HepG2 (cell line): ENCODE measurements at regions not wholly inside any gene's neighbourhood (a gene's known extent, or its start where the extent isn't known, plus 50 kb on each side); places are given as distances from the start of the nearest gene placed in this dataset.

ENCODE experiments used
- ATAC-seq: fragments of 200-7000 bp; cut with Tn5 transposase; 3 replicates; pipeline ENCODE4 v1.9.1; 2020; ENCODE audit warnings: mild to moderate bottlenecking, moderate library complexity
- BruUV-seq: library from RNA; stranded (reverse); fragments of 400-500 nt; replicated peaks from 2 replicates; lab custom pipeline; 2021; lab: Mats Ljungman, UMichigan
- CTCF ChIA-PET: fragments of 300-600 bp; formaldehyde crosslinking; extraction: SDS; loops from one replicate; lab custom pipeline; 2021; ENCODE audit warnings: low total read pairs, inconsistent platforms, low intra/inter-chr PET ratio; lab: Yijun Ruan, JAX
- POLR2A ChIA-PET: fragments of 350-600 bp; sonication (Branson Sonifier 250); formaldehyde crosslinking; loops from one replicate; lab custom pipeline; 2020; ENCODE audit warnings: antibody characterized with exemption, inconsistent platforms; lab: Yijun Ruan, JAX
- DNase-seq: peaks from one replicate; pipeline ENCODE4 v3.0.0-alpha.2; 2015; ENCODE audit warnings: low spot score
- FAIRE-seq: peaks from 3 replicates; lab custom pipeline; 2011; peaks lifted over from hg19 to GRCh38; lab: Jason Lieb, UNC
- H2AFZ ChIP-seq: one replicate; pipeline ENCODE4 v1.6.1; 2011; ENCODE audit warnings: low read length, inconsistent platforms
- H3K27ac ChIP-seq: fragments of 300-600 bp; 3 replicates; pipeline ENCODE4 v1.8.0; 2011; ENCODE audit warnings: mixed run types, mild to moderate bottlenecking, mixed read lengths, low read length, inconsistent platforms; ENCODE audit not compliant: insufficient read depth; ENCODE audit errors: extremely low read length
- H3K27me3 ChIP-seq, 2 experiments: fragments of 200-600 bp in 1 of 2; 2 replicates in 1 of 2; 3 replicates in 1 of 2; pipeline versions ENCODE4 v1.6.0 to v1.8.0; 2011; ENCODE audit warnings: low read length in 2 of 2, mild to moderate bottlenecking in 2 of 2, moderate library complexity in 2 of 2, inconsistent platforms in 1 of 2; ENCODE audit not compliant: insufficient read depth in 2 of 2, control insufficient read depth in 1 of 2
- H3K36me3 ChIP-seq, 2 experiments: fragments of 200-600 bp in 1 of 2; replicated peaks in 1 of 2; 2 replicates in 1 of 2; 3 replicates in 1 of 2; pipeline versions ENCODE4 v1.5.1 to v1.8.0; 2011; ENCODE audit warnings: low read length in 2 of 2, inconsistent platforms in 1 of 2; ENCODE audit not compliant: insufficient read depth in 2 of 2, control insufficient read depth in 1 of 2
- H3K4me1 ChIP-seq: 2 replicates; pipeline ENCODE4 v1.5.1; 2012; ENCODE audit warnings: low read length, inconsistent platforms; ENCODE audit not compliant: insufficient read depth
- H3K4me2 ChIP-seq: 2 replicates; pipeline ENCODE4 v1.6.0; 2011; ENCODE audit warnings: low read depth, low read length, inconsistent platforms
- H3K4me3 ChIP-seq, 3 experiments: fragments of 200-600 bp in 1 of 3; sonication (generic), shearing (Covaris generic) in 1 of 3; replicated peaks in 1 of 3; 2 replicates each; pipeline ENCODE4 v1.5.1; 2011 to 2016; ENCODE audit warnings: low read length in 3 of 3, inconsistent platforms in 2 of 3, low read depth in 2 of 3, mild to moderate bottlenecking in 2 of 3, control low read depth in 1 of 3, mixed read lengths in 1 of 3; ENCODE audit not compliant: insufficient read depth in 1 of 3
- H3K79me2 ChIP-seq: one replicate; pipeline ENCODE4 v1.6.1; 2011; ENCODE audit warnings: low read length, inconsistent platforms; ENCODE audit not compliant: insufficient read depth
- H3K9ac ChIP-seq: 2 replicates; pipeline ENCODE4 v1.6.0; 2011; ENCODE audit warnings: mild to moderate bottlenecking, low read depth, low read length, inconsistent platforms; ENCODE audit not compliant: insufficient read depth
- H3K9me3 ChIP-seq: 2 replicates; pipeline ENCODE4 v1.5.1; 2012; ENCODE audit warnings: mild to moderate bottlenecking, low read length
- H4K20me1 ChIP-seq: 2 replicates; pipeline ENCODE4 v1.6.0; 2011; ENCODE audit warnings: inconsistent platforms, mild to moderate bottlenecking, low read length, moderate library complexity; ENCODE audit not compliant: insufficient read depth
- ETV5 ChIP-seq: IDR thresholded peaks from 2 replicates; pipeline ENCODE4 v1.6.1; 2018; ENCODE audit warnings: missing biosample characterization, missing genetic modification reagents, inconsistent platforms, borderline replicate concordance
- GMEB1 ChIP-seq: sonication (generic); formaldehyde crosslinking; IDR thresholded peaks from 2 replicates; pipeline ENCODE4 v1.5.1; 2020; ENCODE audit warnings: missing genetic modification reagents, mild to moderate bottlenecking, borderline replicate concordance
- KAT2B ChIP-seq: fragments of 150-350 bp; IDR thresholded peaks from 2 replicates; pipeline ENCODE4 v1.6.1; 2014; ENCODE audit warnings: low read depth, low read length, borderline replicate concordance
- KAT7 ChIP-seq: IDR thresholded peaks from 2 replicates; pipeline ENCODE4 v1.6.1; 2018; ENCODE audit warnings: borderline replicate concordance, missing compliant biosample characterization
- MEIS1 ChIP-seq: sonication (generic); formaldehyde crosslinking; IDR thresholded peaks from 2 replicates; pipeline ENCODE4 v1.9.0; 2021; ENCODE audit warnings: mild to moderate bottlenecking, missing genetic modification reagents, moderate library complexity, borderline replicate concordance
- NONO ChIP-seq, 2 experiments: fragments of 450-650 bp in 1 of 2; sonication (generic) in 1 of 2; formaldehyde crosslinking in 1 of 2; IDR thresholded peaks in 1 of 2; conservative IDR thresholded peaks in 1 of 2; 2 replicates each; pipeline versions ENCODE4 v1.6.1 to v1.8.0; 2017 to 2022; ENCODE audit warnings: mild to moderate bottlenecking in 1 of 2, missing genetic modification reagents in 1 of 2, moderate library complexity in 1 of 2
- SP5 ChIP-seq: IDR thresholded peaks from 2 replicates; pipeline ENCODE4 v1.6.1; 2016; ENCODE audit warnings: low read depth, borderline replicate concordance
- STAG1 ChIP-seq: sonication (generic); formaldehyde crosslinking; IDR thresholded peaks from 2 replicates; pipeline ENCODE4 v1.4.0; 2020; ENCODE audit warnings: missing genetic modification reagents
- XRCC5 ChIP-seq: fragments of 200-400 bp; formaldehyde crosslinking; optimal IDR thresholded peaks from 2 replicates; pipeline ENCODE3; 2017; ENCODE audit warnings: mild to moderate bottlenecking, low read length
- ZNF121 ChIP-seq: sonication (generic); formaldehyde crosslinking; IDR thresholded peaks from 2 replicates; pipeline ENCODE4 v1.5.0; 2020; ENCODE audit warnings: mild to moderate bottlenecking, missing genetic modification reagents
- ZNF264 ChIP-seq: sonication (generic); formaldehyde crosslinking; IDR thresholded peaks from 2 replicates; pipeline ENCODE4 v1.4.0; 2020; ENCODE audit warnings: missing genetic modification reagents
- ZNF460 ChIP-seq: sonication (generic); formaldehyde crosslinking; IDR thresholded peaks from 2 replicates; pipeline ENCODE4 v1.5.1; 2020; ENCODE audit warnings: missing genetic modification reagents, mild to moderate bottlenecking, borderline replicate concordance
- ZNF550 ChIP-seq: sonication (generic); formaldehyde crosslinking; IDR thresholded peaks from 2 replicates; pipeline ENCODE4 v1.4.0; 2020; ENCODE audit warnings: mild to moderate bottlenecking, missing genetic modification reagents, borderline replicate concordance
- ZNF557 ChIP-seq: sonication (generic); formaldehyde crosslinking; IDR thresholded peaks from 2 replicates; pipeline ENCODE4 v1.4.0; 2020; ENCODE audit warnings: missing genetic modification reagents
- ZNF562 ChIP-seq: sonication (generic); formaldehyde crosslinking; IDR thresholded peaks from 2 replicates; pipeline ENCODE4 v1.8.0; 2022; ENCODE audit warnings: missing genetic modification reagents, borderline replicate concordance
- ZNF724P ChIP-seq: sonication (generic); formaldehyde crosslinking; IDR thresholded peaks from 2 replicates; pipeline ENCODE4 v1.8.0; 2022; ENCODE audit warnings: missing genetic modification reagents, borderline replicate concordance
- WGBS: methylation state at CpG from one replicate; pipeline ENCODE4 v1.1.6; 2017; ENCODE audit warnings: low lambda C conversion rate; 5-methylcytosine and 5-hydroxymethylcytosine counted together
- in situ Hi-C: cut with HindIII; loops from 2 replicates; pipeline ENCODE4 v1.10.0; 2017; ENCODE audit warnings: low pct_unique_long_range_greater_than_20kb; ENCODE audit not compliant: extremely low pct_ligation_motif_present
- intact Hi-C: fragments of 100-400 bp; cut with micrococcal nuclease; formaldehyde crosslinking; loops from one replicate; pipeline ENCODE4 v1.10.0; 2022; ENCODE audit not compliant: unreplicated experiment
- TF ChIP-seq, protein P1 (sequence below), 2 experiments: fragments of 450-650 bp in 1 of 2; sonication (generic) in 1 of 2; formaldehyde crosslinking; IDR thresholded peaks; 2 replicates each; pipeline versions ENCODE4 v1.5.0 to v1.8.0; 2020 to 2022; ENCODE audit warnings: mild to moderate bottlenecking in 1 of 2, missing genetic modification reagents in 1 of 2

DNA sequence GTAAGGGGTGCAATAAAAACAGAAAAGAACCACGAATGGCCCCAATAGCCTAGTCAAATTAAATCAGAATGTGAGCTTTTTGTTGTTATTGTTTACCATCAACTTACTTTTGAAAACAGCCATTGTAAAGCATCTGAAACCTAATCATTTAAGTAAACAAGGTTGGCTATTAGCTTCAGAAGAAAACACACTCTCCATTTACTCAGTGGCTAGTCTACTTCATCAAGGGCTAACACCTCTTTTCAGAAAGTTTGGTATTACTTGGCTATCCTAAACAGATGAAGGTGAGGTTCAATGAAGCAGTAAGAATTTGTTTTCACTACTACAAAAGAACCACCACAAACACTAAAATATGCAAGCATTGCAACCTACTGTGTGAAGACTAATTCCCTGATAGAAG, 398.0 kb downstream of the CDH2 start:
- FAIRE-seq: no peak
- intact Hi-C loops (loop anchor here (1.0 kb wide), 1 partner anchor 410 kb away; no protein-coding TSS in a partner anchor), in situ Hi-C loops (loop anchor here (25.0 kb wide), 1 partner anchor 408 kb away; the partner anchor contains the start of gene CDH2)
- 0% methylated on average over 1 of the region's 1 CpG for WGBS
- Histone ChIP-seq H3K27ac (no peak overlapping the region), H4K20me1 (no peaks in the 10 kb centered on the region), H3K36me3 (no peaks in the 10 kb centered on the region), H3K4me2 (no peak overlapping the region), H3K79me2 (no peaks in the 10 kb centered on the region), H3K9me3 (no peaks in the 10 kb centered on the region), H3K27me3 (no peaks in the 10 kb centered on the region; a peak in 1 of 5 replicates), H2AFZ (no peak overlapping the region), H3K9ac (no peak overlapping the region), H3K4me1 (no peaks in the 10 kb centered on the region), H3K4me3 (no peak overlapping the region)
- no peak for DNase-seq
- TF ChIP-seq NONO (IDR thresholded peaks at IDR 0.05): no peak
- TF ChIP-seq NONO (CRISPR knock-in tag; conservative IDR thresholded peaks at IDR 0.05): no peak
- no peak for TF ChIP-seq KAT2B
- TF ChIP-seq ZNF460 (CRISPR knock-in tag): no peak
- TF ChIP-seq, protein P1, sequence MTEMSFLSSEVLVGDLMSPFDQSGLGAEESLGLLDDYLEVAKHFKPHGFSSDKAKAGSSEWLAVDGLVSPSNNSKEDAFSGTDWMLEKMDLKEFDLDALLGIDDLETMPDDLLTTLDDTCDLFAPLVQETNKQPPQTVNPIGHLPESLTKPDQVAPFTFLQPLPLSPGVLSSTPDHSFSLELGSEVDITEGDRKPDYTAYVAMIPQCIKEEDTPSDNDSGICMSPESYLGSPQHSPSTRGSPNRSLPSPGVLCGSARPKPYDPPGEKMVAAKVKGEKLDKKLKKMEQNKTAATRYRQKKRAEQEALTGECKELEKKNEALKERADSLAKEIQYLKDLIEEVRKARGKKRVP (CRISPR knock-in tag; IDR thresholded peaks at IDR 0.05): no peak
- POLR2A ChIA-PET: no interaction called here
- BruUV-seq: no TSS peak
- ATAC-seq: no peak
- CTCF ChIA-PET: no interaction called here

GRCh38 chr18:27778441-27778840, 398.5 kb downstream of the CDH2 start:
- intact Hi-C loops: loop anchor here (1.0 kb wide), 1 partner anchor 411 kb away; no protein-coding TSS in a partner anchor
- no peaks in the 10 kb centered on the region; a peak in 1 of 5 replicates for H3K27me3 ChIP-seq
- H3K27ac ChIP-seq: no peak overlapping the region
- H3K9ac ChIP-seq: no peak overlapping the region
- DNase-seq (no peak), ATAC-seq (no peak), FAIRE-seq (no peak)
- no peak overlapping the region for H3K4me2 ChIP-seq
- 0% methylated on average over 2 of the region's 2 CpGs for WGBS
- BruUV-seq: no TSS peak
- no peaks in the 10 kb centered on the region for H3K36me3 ChIP-seq
- H2AFZ ChIP-seq: no peak overlapping the region
- H3K79me2 ChIP-seq: no peaks in the 10 kb centered on the region
- H3K9me3 ChIP-seq: no peaks in the 10 kb centered on the region
- POLR2A ChIA-PET: no interaction called here
- H3K4me3 ChIP-seq: no peak overlapping the region
- in situ Hi-C loops: loop anchor here (25.0 kb wide), 1 partner anchor 409 kb away; the partner anchor contains the start of gene CDH2
- no peaks in the 10 kb centered on the region for H4K20me1 ChIP-seq
- no peaks in the 10 kb centered on the region for H3K4me1 ChIP-seq
- CTCF ChIA-PET: no interaction called here
- TF ChIP-seq GMEB1 (CRISPR knock-in tag) (no peak), SP5 (no peak), ETV5 (CRISPR knock-in tag) (no peak), ZNF557 (CRISPR knock-in tag) (no peak), ZNF562 (CRISPR knock-in tag) (no peak), KAT7 (CRISPR knock-in tag) (no peak), STAG1 (peak; percentile 57), ZNF264 (CRISPR knock-in tag) (no peak), XRCC5 (no peak), ZNF550 (CRISPR knock-in tag) (no peak), MEIS1 (CRISPR knock-in tag) (no peak), ZNF724P (CRISPR knock-in tag) (no peak), ZNF121 (CRISPR knock-in tag) (no peak)
